GM12874 (cell line): ENCODE measurements at regions not wholly inside any gene's neighbourhood (a gene's known extent, or its start where the extent isn't known, plus 50 kb on each side); places are given as distances from the start of the nearest gene placed in this dataset.

ENCODE experiments used
- TF ChIP-seq, protein P1 (sequence below): IDR thresholded peaks from 2 replicates; pipeline ENCODE4 v1.5.1; 2011; ENCODE audit warnings: low read depth, mild to moderate bottlenecking, control low read depth, low read length, moderate library complexity; ENCODE audit not compliant: insufficient read depth

DNA sequence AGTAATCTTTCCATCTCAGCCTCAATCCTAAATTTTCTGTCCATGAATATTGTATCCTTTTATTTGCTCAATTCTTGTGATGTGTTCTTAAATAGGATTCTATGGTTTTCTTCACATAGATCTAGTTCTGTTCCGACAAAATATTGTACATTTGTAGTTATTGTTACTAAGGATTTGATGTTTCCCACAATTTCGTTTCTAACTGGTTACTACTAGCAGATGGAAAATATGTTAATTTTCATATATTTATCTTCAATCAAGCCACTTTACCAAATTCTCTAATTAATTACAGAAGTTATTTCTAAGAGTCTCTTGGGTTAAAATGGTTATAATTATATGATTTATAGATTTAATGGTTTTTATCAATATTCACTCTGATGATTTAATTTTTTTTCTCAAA lies 60.3 kb downstream of the SEC61B start:
- TF ChIP-seq, protein P1, sequence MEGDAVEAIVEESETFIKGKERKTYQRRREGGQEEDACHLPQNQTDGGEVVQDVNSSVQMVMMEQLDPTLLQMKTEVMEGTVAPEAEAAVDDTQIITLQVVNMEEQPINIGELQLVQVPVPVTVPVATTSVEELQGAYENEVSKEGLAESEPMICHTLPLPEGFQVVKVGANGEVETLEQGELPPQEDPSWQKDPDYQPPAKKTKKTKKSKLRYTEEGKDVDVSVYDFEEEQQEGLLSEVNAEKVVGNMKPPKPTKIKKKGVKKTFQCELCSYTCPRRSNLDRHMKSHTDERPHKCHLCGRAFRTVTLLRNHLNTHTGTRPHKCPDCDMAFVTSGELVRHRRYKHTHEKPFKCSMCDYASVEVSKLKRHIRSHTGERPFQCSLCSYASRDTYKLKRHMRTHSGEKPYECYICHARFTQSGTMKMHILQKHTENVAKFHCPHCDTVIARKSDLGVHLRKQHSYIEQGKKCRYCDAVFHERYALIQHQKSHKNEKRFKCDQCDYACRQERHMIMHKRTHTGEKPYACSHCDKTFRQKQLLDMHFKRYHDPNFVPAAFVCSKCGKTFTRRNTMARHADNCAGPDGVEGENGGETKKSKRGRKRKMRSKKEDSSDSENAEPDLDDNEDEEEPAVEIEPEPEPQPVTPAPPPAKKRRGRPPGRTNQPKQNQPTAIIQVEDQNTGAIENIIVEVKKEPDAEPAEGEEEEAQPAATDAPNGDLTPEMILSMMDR: no peak

- TF ChIP-seq, protein P1: no peak
These were observed 63.9 kb downstream of the SEC61B start for GRCh38 chr9:99285965-99286364.

GRCh38 chr9:99286536-99286935 lies 64.5 kb downstream of the SEC61B start:
- TF ChIP-seq, protein P1: no peak

- TF ChIP-seq, protein P1: no peak
These were observed 65.6 kb downstream of the SEC61B start for GRCh38 chr9:99287641-99288040.

DNA sequence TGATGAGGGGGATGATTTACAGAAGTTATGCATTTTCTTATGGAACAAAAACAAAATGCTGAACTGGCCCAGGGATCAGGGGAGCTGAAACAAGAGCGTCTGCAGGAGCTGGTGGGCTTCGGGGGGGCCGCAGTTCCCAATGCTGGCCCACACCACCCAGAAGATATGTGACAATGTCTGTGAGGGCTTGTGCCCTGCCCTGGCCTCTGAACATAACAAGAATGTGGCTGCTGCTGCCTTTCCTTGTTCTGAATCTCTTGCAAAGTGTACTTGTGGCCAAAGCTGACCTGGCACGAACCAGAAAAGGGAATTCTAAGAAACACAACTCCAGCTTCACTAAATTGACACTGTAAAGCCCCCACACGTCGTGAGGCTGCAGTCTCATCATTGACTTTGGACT lies 66.7 kb downstream of the SEC61B start:
- TF ChIP-seq, protein P1: no peak

GRCh38 chr9:99294850-99295461 lies 72.9 kb downstream of the SEC61B start:
- TF ChIP-seq, protein P1: no peak

GRCh38 chr9:99296291-99296951 lies 74.3 kb downstream of the SEC61B start:
- TF ChIP-seq, protein P1: no peak
